ENCODE measurements at regions not wholly inside any gene's neighbourhood (a gene's known extent, or its start where the extent isn't known, plus 50 kb on each side); places are given as distances from the start of the nearest gene placed in this dataset.

- TF ChIP-seq SUZ12 (IDR thresholded peaks at IDR 0.05; ENCODE audit: extremely low read depth, insufficient read depth, insufficient read length) (no peak), YY1 (IDR thresholded peaks at IDR 0.05; ENCODE audit: insufficient read depth, insufficient read length) (no peak), ZNF274 (IDR thresholded peaks at IDR 0.05; ENCODE audit: low read depth, low read length) (no peak)
Observed at GRCh38 chr9:12253941-12254340, 439.2 kb upstream of the TYRP1 start.
